Esophagus (tissue), 2 donors: ENCODE measurements at regions not wholly inside any gene's neighbourhood (a gene's known extent, or its start where the extent isn't known, plus 50 kb on each side); places are given as distances from the start of the nearest gene placed in this dataset.

Experiments used
- H3K27ac ChIP-seq, 2 donors: one replicate each; pipeline ENCODE4 v1.5.1; 2013; ENCODE audit warnings: low read depth in 2 of 2, mild to moderate bottlenecking in 2 of 2, inconsistent platforms in 1 of 2, low read length in 1 of 2, moderate library complexity in 1 of 2
- H3K27me3 ChIP-seq, 2 donors: one replicate each; pipeline ENCODE4 v1.6.1; 2013; ENCODE audit warnings: low read length in 2 of 2, control low read depth in 1 of 2, mild to moderate bottlenecking in 1 of 2; ENCODE audit not compliant: insufficient read depth in 2 of 2, control insufficient read depth in 1 of 2
- H3K36me3 ChIP-seq, 2 donors: one replicate each; pipeline ENCODE4 v1.6.1; 2013; ENCODE audit warnings: low read length in 1 of 2; ENCODE audit not compliant: control insufficient read depth in 2 of 2, insufficient read depth in 2 of 2
- H3K4me1 ChIP-seq, 2 donors: one replicate each; pipeline ENCODE4 v1.6.1; 2013; ENCODE audit warnings: low read length in 1 of 2; ENCODE audit not compliant: control insufficient read depth in 2 of 2, insufficient read depth in 2 of 2
- H3K4me3 ChIP-seq, 2 donors: one replicate each; pipeline ENCODE4 v1.5.1; 2013; ENCODE audit warnings: low read length in 2 of 2, mild to moderate bottlenecking in 2 of 2, low read depth in 1 of 2, moderate library complexity in 1 of 2
- H3K9me3 ChIP-seq, 2 donors: one replicate each; pipeline ENCODE4 v1.6.1; 2013; ENCODE audit warnings: mild to moderate bottlenecking in 2 of 2, low read depth in 1 of 2, low read length in 1 of 2, moderate library complexity in 1 of 2; ENCODE audit not compliant: control insufficient read depth in 2 of 2, insufficient read depth in 1 of 2
- WGBS, 2 donors: extraction: QIAGEN DNeasy Blood & Tissue Kit; methylation state at CpG; one replicate each; pipeline ENCODE4 v1.1.7; 2013; 5-methylcytosine and 5-hydroxymethylcytosine counted together
- donor health status: healthy with polysubstance abuse.
- donor health status: Bipolar disorder and iron deficiency.

GRCh38 chr14:85366226-85366625 lies 163.7 kb upstream of the FLRT2 start:
- no peaks in the 10 kb centered on the region for H3K9me3 ChIP-seq
- no peaks in the 10 kb centered on the region for H3K4me1 ChIP-seq
- no peak overlapping the region for H3K27ac ChIP-seq
- H3K27me3 ChIP-seq: peaks cover 0 to 3% of the 10 kb centered on the region in 2 donors
- no peaks in the 10 kb centered on the region for H3K36me3 ChIP-seq
- 72 to 83% methylated on average over 4 of the region's 4 CpGs for WGBS, 2 donors
- no peak overlapping the region for H3K4me3 ChIP-seq

GRCh38 chr14:85380881-85381280 lies 149.1 kb upstream of the FLRT2 start:
- no peaks in the 10 kb centered on the region for H3K4me1 ChIP-seq
- no peak overlapping the region for H3K27ac ChIP-seq
- no peaks in the 10 kb centered on the region for H3K27me3 ChIP-seq
- H3K36me3 ChIP-seq: no peaks in the 10 kb centered on the region
- no peak overlapping the region for H3K4me3 ChIP-seq
- H3K9me3 ChIP-seq: no peaks in the 10 kb centered on the region
- 66 to 75% methylated on average over 8 of the region's 8 CpGs for WGBS, 2 donors

GRCh38 chr14:85382341-85382740 lies 147.6 kb upstream of the FLRT2 start:
- H3K27me3 ChIP-seq: no peaks in the 10 kb centered on the region
- no peak overlapping the region for H3K27ac ChIP-seq
- no peaks in the 10 kb centered on the region for H3K9me3 ChIP-seq

GRCh38 chr14:85387181-85387580 lies 142.8 kb upstream of the FLRT2 start:
- no peak overlapping the region for H3K4me3 ChIP-seq
- H3K36me3 ChIP-seq: no peaks in the 10 kb centered on the region
- no peak overlapping the region for H3K27ac ChIP-seq
- 81 to 84% methylated on average over 3 of the region's 3 CpGs for WGBS, 2 donors
- H3K27me3 ChIP-seq: no peaks in the 10 kb centered on the region
- H3K4me1 ChIP-seq: no peaks in the 10 kb centered on the region
- no peaks in the 10 kb centered on the region for H3K9me3 ChIP-seq

More at GRCh38 chr14:85382341-85382740, 147.6 kb upstream of the FLRT2 start:
- WGBS, 2 donors: 93 to 94% methylated on average over 1 of the region's 1 CpG
- Histone ChIP-seq H3K4me3 (no peak overlapping the region), H3K4me1 (no peaks in the 10 kb centered on the region), H3K36me3 (no peaks in the 10 kb centered on the region)

- Histone ChIP-seq H3K9me3 (no peaks in the 10 kb centered on the region), H3K36me3 (no peaks in the 10 kb centered on the region)
Observed at GRCh38 chr14:85390236-85390635, 139.7 kb upstream of the FLRT2 start.

GRCh38 chr14:85391455-85391854 lies 138.5 kb upstream of the FLRT2 start:
- WGBS, 2 donors: 87 to 91% methylated on average over 3 of the region's 3 CpGs
- no peak overlapping the region for H3K27ac ChIP-seq

More at GRCh38 chr14:85390236-85390635, 139.7 kb upstream of the FLRT2 start:
- H3K27ac ChIP-seq: no peak overlapping the region
- no peaks in the 10 kb centered on the region for H3K4me1 ChIP-seq
- WGBS, 2 donors: 78 to 81% methylated on average over 5 of the region's 5 CpGs
- no peak overlapping the region for H3K4me3 ChIP-seq
- no peaks in the 10 kb centered on the region for H3K27me3 ChIP-seq

GRCh38 chr14:85391892-85392291 lies 138.1 kb upstream of the FLRT2 start:
- Histone ChIP-seq H3K4me3 (no peak overlapping the region), H3K27me3 (no peaks in the 10 kb centered on the region), H3K4me1 (no peaks in the 10 kb centered on the region), H3K27ac (no peak overlapping the region), H3K36me3 (no peaks in the 10 kb centered on the region), H3K9me3 (no peaks in the 10 kb centered on the region)
- WGBS, 2 donors: 66 to 78% methylated on average over 3 of the region's 3 CpGs

More at GRCh38 chr14:85391455-85391854, 138.5 kb upstream of the FLRT2 start:
- Histone ChIP-seq H3K4me3 (no peak overlapping the region), H3K4me1 (no peaks in the 10 kb centered on the region), H3K27me3 (no peaks in the 10 kb centered on the region), H3K9me3 (no peaks in the 10 kb centered on the region), H3K36me3 (no peaks in the 10 kb centered on the region)

GRCh38 chr14:85399186-85399585 lies 130.8 kb upstream of the FLRT2 start:
- no peaks in the 10 kb centered on the region for H3K9me3 ChIP-seq
- H3K36me3 ChIP-seq: no peaks in the 10 kb centered on the region
- no peaks in the 10 kb centered on the region for H3K4me1 ChIP-seq
- no peak overlapping the region for H3K27ac ChIP-seq
- no peak overlapping the region for H3K4me3 ChIP-seq
- WGBS, 2 donors: 61 to 68% methylated on average over 2 of the region's 2 CpGs
- H3K27me3 ChIP-seq: no peaks in the 10 kb centered on the region

- 84 to 90% methylated on average over 3 of the region's 3 CpGs for WGBS, 2 donors
- no peaks in the 10 kb centered on the region for H3K27me3 ChIP-seq
- no peaks in the 10 kb centered on the region for H3K4me1 ChIP-seq
- H3K4me3 ChIP-seq: no peak overlapping the region
- H3K36me3 ChIP-seq: no peaks in the 10 kb centered on the region
- H3K27ac ChIP-seq: no peak overlapping the region
- H3K9me3 ChIP-seq: no peaks in the 10 kb centered on the region
Observed at GRCh38 chr14:85400678-85401077, 129.3 kb upstream of the FLRT2 start.

GRCh38 chr14:85401384-85401783 lies 128.6 kb upstream of the FLRT2 start:
- H3K9me3 ChIP-seq: no peaks in the 10 kb centered on the region
- WGBS, 2 donors: 48 to 58% methylated on average over 1 of the region's 1 CpG
- H3K4me1 ChIP-seq: no peaks in the 10 kb centered on the region
- H3K4me3 ChIP-seq: no peak overlapping the region
- H3K27ac ChIP-seq: no peak overlapping the region
- H3K27me3 ChIP-seq: no peaks in the 10 kb centered on the region
- H3K36me3 ChIP-seq: no peaks in the 10 kb centered on the region
